OCI-LY3 (cell line): ENCODE measurements at regions not wholly inside any gene's neighbourhood (a gene's known extent, or its start where the extent isn't known, plus 50 kb on each side); places are given as distances from the start of the nearest gene placed in this dataset.

Experiments used
- H2AFZ ChIP-seq: fragments of 200-600, 300-600 bp; shearing (Covaris generic); 2 replicates; pipeline ENCODE4 v1.6.0; 2014; ENCODE audit warnings: antibody characterized with exemption, low read depth, low read length
- H3K27ac ChIP-seq: fragments of 200-600, 300-600 bp; sonication (generic); 2 replicates; pipeline ENCODE4 v1.5.1; 2014; ENCODE audit warnings: mild to moderate bottlenecking, low read length, moderate library complexity, mixed read lengths
- H3K27me3 ChIP-seq: fragments of 200-600, 300-600 bp; sonication (generic); 2 replicates; pipeline ENCODE4 v1.6.1; 2014; ENCODE audit warnings: low read depth, low read length, mixed read lengths
- H3K36me3 ChIP-seq: fragments of 200-600, 300-600 bp; sonication (generic); replicated peaks from 2 replicates; pipeline ENCODE3; 2014; ENCODE audit warnings: low read depth, low read length, mixed read lengths
- H3K4me1 ChIP-seq: fragments of 300-600, 200-600 bp; sonication (generic); 2 replicates; pipeline ENCODE4 v1.6.1; 2014; ENCODE audit warnings: low read length, mixed read lengths
- H3K4me2 ChIP-seq: fragments of 200-600, 300-600 bp; sonication (generic); 2 replicates; pipeline ENCODE4 v1.6.1; 2014; ENCODE audit warnings: low read length, mixed read lengths
- H3K4me3 ChIP-seq: fragments of 300-600, 200-600 bp; sonication (generic); 2 replicates; pipeline ENCODE4 v1.5.1; 2014; ENCODE audit warnings: antibody characterized with exemption, mild to moderate bottlenecking, low read length, moderate library complexity
- H3K79me2 ChIP-seq: fragments of 300-600, 200-600 bp; shearing (Covaris generic); 2 replicates; pipeline ENCODE4 v1.6.1; 2014; ENCODE audit warnings: mild to moderate bottlenecking, low read length, mixed read lengths
- H3K9ac ChIP-seq: fragments of 300-600, 200-600 bp; shearing (Covaris generic); 2 replicates; pipeline ENCODE4 v1.6.0; 2014; ENCODE audit warnings: mild to moderate bottlenecking, low read length, moderate library complexity
- H3K9me3 ChIP-seq: fragments of 200-600, 300-600 bp; shearing (Covaris generic); 2 replicates; pipeline ENCODE4 v1.6.1; 2014; ENCODE audit warnings: low read length, mixed read lengths; ENCODE audit not compliant: insufficient read depth
- H4K20me1 ChIP-seq: fragments of 200-600, 300-600 bp; sonication (generic); 2 replicates; pipeline ENCODE4 v1.6.1; 2016; ENCODE audit warnings: low read length, mixed read lengths; ENCODE audit not compliant: insufficient read depth
- EZH2phosphoT487 ChIP-seq: fragments of 200-600 bp; shearing (Covaris generic); IDR thresholded peaks from 2 replicates; pipeline ENCODE4 v1.6.1; 2018; ENCODE audit warnings: antibody characterized with exemption, mixed run types, low read depth
- TF ChIP-seq, protein P1 (sequence below): fragments of 200-600, 300-600 bp; sonication (generic); IDR thresholded peaks from 2 replicates; pipeline ENCODE4 v1.5.1; 2014; ENCODE audit warnings: antibody characterized with exemption, low read length, low read depth

DNA sequence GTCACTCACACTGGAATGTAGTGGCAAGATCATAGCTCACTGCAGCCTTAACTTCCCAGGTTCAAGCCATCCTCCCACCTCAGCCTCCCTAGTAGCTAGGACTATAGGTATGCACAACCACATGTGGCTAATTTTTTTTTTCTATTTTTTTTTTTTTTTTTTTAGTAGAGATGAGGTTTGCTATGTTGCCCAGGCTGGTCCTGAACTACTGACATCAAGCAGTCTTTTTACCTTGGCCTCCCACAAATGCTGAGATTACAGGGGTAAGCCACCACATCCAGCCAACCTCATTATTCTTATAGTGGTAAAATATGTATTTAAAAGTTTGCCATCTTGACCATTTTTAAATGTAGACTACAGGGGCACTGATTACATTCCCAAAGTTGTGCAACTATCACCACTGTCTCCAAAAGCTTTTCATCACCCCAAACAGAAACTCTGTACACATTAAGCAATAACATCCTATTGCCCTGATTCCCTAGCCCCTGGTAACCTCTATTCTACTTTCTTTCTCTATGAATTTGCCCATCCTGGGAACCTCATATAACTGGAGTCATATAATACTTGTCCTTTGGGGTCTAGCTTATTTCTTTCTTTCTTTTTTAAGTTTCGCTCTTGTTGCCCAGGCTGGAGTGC is 268.0 kb upstream of the JARID2 start:
- H4K20me1 ChIP-seq: no peaks in the 10 kb centered on the region
- H3K27ac ChIP-seq: no peak overlapping the region
- H3K4me1 ChIP-seq: peaks cover 18% of the 10 kb centered on the region
- no peaks in the 10 kb centered on the region for H3K27me3 ChIP-seq
- no peaks in the 10 kb centered on the region for H3K36me3 ChIP-seq
- H3K4me2 ChIP-seq: no peak overlapping the region
- no peaks in the 10 kb centered on the region for H3K79me2 ChIP-seq
- no peak overlapping the region for H2AFZ ChIP-seq
- H3K9ac ChIP-seq: no peak overlapping the region
- TF ChIP-seq EZH2phosphoT487: no peak
- TF ChIP-seq, protein P1, sequence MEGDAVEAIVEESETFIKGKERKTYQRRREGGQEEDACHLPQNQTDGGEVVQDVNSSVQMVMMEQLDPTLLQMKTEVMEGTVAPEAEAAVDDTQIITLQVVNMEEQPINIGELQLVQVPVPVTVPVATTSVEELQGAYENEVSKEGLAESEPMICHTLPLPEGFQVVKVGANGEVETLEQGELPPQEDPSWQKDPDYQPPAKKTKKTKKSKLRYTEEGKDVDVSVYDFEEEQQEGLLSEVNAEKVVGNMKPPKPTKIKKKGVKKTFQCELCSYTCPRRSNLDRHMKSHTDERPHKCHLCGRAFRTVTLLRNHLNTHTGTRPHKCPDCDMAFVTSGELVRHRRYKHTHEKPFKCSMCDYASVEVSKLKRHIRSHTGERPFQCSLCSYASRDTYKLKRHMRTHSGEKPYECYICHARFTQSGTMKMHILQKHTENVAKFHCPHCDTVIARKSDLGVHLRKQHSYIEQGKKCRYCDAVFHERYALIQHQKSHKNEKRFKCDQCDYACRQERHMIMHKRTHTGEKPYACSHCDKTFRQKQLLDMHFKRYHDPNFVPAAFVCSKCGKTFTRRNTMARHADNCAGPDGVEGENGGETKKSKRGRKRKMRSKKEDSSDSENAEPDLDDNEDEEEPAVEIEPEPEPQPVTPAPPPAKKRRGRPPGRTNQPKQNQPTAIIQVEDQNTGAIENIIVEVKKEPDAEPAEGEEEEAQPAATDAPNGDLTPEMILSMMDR: no peak
- no peaks in the 10 kb centered on the region for H3K9me3 ChIP-seq
- H3K4me3 ChIP-seq: no peak overlapping the region

DNA sequence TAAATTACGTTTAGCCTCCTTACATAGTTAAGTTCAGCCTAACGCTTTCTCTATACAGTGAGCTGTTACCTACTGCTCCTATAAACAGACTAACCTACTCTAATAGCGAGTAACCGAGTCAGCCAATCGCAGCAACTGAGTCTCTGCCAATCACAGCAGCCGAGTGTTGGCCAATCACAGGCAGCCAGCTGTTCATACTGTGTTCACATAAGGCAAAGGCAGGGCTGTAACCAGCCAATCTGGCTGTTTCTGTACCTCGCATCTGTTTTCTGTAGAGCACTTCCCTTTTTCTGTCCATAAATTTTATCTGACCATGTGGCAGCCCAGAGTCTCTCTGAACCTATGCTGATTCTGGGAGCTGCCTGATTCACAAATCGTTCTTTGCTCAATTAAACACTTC is 263.9 kb upstream of the JARID2 start:
- TF ChIP-seq EZH2phosphoT487: no peak
- TF ChIP-seq, protein P1: no peak
- H3K36me3 ChIP-seq: no peaks in the 10 kb centered on the region

DNA sequence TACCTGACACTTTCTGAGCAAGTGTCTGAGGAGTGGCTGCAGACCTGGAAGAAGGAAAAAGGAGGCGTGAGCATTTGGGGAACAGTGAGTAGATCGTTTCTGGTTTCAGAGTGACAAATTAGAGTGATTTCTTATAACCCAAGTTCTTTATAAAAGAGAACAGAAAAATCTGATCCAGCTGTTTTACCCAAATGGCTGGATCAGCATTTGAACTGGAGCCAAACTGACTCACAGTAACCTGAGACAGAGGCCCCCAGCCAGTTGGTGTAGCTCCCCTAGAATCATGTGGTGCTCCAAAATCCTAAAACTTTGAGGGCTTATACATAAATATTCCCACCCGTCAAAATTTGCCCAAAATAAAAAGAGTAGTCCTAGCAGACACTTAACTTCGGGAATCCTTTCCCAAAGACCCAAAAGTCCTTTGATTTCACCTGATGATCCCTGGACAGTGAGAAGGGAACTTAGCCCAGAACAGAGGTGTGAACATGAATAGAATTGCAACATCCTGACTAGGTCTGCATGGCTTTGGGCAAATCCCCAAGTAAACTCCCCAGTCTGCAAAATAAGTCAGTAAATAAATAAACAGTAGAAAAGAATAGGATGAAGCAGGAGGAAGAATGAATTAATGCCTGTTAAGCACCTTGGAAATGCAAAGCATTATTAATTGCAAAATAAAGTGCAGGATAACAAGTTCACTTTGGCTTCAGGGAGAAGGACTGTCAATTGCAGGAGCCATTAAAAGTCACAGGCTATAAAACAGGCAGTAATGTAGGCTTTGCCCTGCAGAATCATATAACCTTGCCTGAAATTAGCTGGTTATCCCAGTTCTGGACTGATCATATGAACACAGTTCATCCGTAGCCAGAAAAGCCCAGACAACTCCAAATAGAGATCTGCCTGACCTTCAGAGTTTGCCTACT is 262.0 kb upstream of the JARID2 start:
- H3K36me3 ChIP-seq: no peaks in the 10 kb centered on the region
- no peaks in the 10 kb centered on the region for H4K20me1 ChIP-seq
- H3K27me3 ChIP-seq: peaks cover 19% of the 10 kb centered on the region
- H3K79me2 ChIP-seq: no peaks in the 10 kb centered on the region
- H3K9me3 ChIP-seq: no peaks in the 10 kb centered on the region
- no peak overlapping the region for H3K4me3 ChIP-seq
- H3K4me1 ChIP-seq: peaks cover 8% of the 10 kb centered on the region
- no peak overlapping the region for H2AFZ ChIP-seq
- H3K27ac ChIP-seq: no peak overlapping the region
- no peak overlapping the region for H3K9ac ChIP-seq
- TF ChIP-seq, protein P1: no peak
- TF ChIP-seq EZH2phosphoT487: no peak
- no peak overlapping the region for H3K4me2 ChIP-seq

More for the DNA sequence above, 263.9 kb upstream of the JARID2 start:
- Histone ChIP-seq H3K4me1 (peaks cover 8% of the 10 kb centered on the region), H3K9me3 (no peaks in the 10 kb centered on the region), H3K27me3 (peaks cover 19% of the 10 kb centered on the region), H3K79me2 (no peaks in the 10 kb centered on the region), H3K9ac (no peak overlapping the region), H3K4me3 (no peak overlapping the region), H4K20me1 (no peaks in the 10 kb centered on the region), H2AFZ (peak overlapping the region; percentile 87; the same call in 1 of the 2 replicates), H3K27ac (no peak overlapping the region), H3K4me2 (peak overlapping the region; percentile 30)

DNA sequence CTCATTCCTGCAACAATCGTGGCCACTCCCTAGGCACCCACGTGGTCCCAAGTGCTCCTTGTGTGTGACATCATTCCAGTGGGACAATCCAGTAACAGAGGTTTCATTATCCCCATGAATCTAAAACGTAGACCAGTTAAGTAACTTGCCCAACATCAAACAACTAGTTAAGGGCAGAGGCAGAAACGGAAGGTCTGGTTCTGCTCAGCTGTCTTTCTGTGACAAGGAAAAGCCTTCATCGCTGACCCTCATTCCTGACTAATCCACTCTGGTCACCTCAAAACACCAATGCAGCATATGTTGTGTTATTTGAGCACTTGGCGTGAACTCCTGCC is 261.4 kb upstream of the JARID2 start:
- no peaks in the 10 kb centered on the region for H3K9me3 ChIP-seq
- no peaks in the 10 kb centered on the region for H3K79me2 ChIP-seq
- peaks cover 8% of the 10 kb centered on the region for H3K4me1 ChIP-seq
- no peak overlapping the region for H2AFZ ChIP-seq
- no peak overlapping the region for H3K27ac ChIP-seq
- no peak overlapping the region for H3K9ac ChIP-seq
- no peak overlapping the region for H3K4me3 ChIP-seq
- H3K36me3 ChIP-seq: no peaks in the 10 kb centered on the region
- H3K4me2 ChIP-seq: no peak overlapping the region
- peaks cover 19% of the 10 kb centered on the region for H3K27me3 ChIP-seq
- TF ChIP-seq, protein P1: no peak
- no peak for TF ChIP-seq EZH2phosphoT487
- no peaks in the 10 kb centered on the region for H4K20me1 ChIP-seq
